ENCODE measurements at regions not wholly inside any gene's neighbourhood (a gene's known extent, or its start where the extent isn't known, plus 50 kb on each side); places are given as distances from the start of the nearest gene placed in this dataset.

- TF ChIP-seq EZH2phosphoT487 (IDR thresholded peaks at IDR 0.05; ENCODE audit: unreplicated experiment) (no peak), NANOG (IDR thresholded peaks at IDR 0.05; ENCODE audit: borderline replicate concordance) (no peak), CTCF (conservative IDR thresholded peaks at IDR 0.05; ENCODE audit: low read depth in 2 of 2) (no peak), EZH2 (IDR thresholded peaks at IDR 0.05; ENCODE audit: low read depth, unreplicated experiment) (no peak), POLR2AphosphoS5 (IDR thresholded peaks at IDR 0.05; ENCODE audit: low read depth) (no peak), ZNF114 (CRISPR knock-in tag; IDR thresholded peaks at IDR 0.05) (no peak), REST (IDR thresholded peaks at IDR 0.05; ENCODE audit: unreplicated experiment) (no peak), ETS1 (IDR thresholded peaks at IDR 0.05) (no peak), CREB1 (CRISPR knock-in tag; IDR thresholded peaks at IDR 0.05; ENCODE audit: low read depth) (no peak), ZNF331 (CRISPR knock-in tag; IDR thresholded peaks at IDR 0.05; ENCODE audit: low read depth) (no peak), STAT1 (IDR thresholded peaks at IDR 0.05; ENCODE audit: unreplicated experiment) (no peak), JUNB (IDR thresholded peaks at IDR 0.05; ENCODE audit: unreplicated experiment) (no peak)
Observed at GRCh38 chr13:97822377-97822776, 131.1 kb upstream of the IPO5 start.
